ENCODE measurements at regions not wholly inside any gene's neighbourhood (a gene's known extent, or its start where the extent isn't known, plus 50 kb on each side); places are given as distances from the start of the nearest gene placed in this dataset.

GRCh38 chr1:214188835-214189234 is 92.1 kb upstream of the SMYD2 start (continued):
- no peak for TF ChIP-seq ZNF512 (CRISPR knock-in tag; IDR thresholded peaks at IDR 0.05; ENCODE audit: borderline replicate concordance)

GRCh38 chr1:214192825-214193643 is 87.9 kb upstream of the SMYD2 start:
- H3K4me3 Mint-ChIP-seq: no peak overlapping the region
- peaks cover 13% of the 10 kb centered on the region for H3K27me3 Mint-ChIP-seq (ENCODE audit: low read depth)
- H3K27ac Mint-ChIP-seq: no peak overlapping the region
- H3K36me3 Mint-ChIP-seq: no peaks in the 10 kb centered on the region
- H3K9me3 Mint-ChIP-seq: no peaks in the 10 kb centered on the region
- ChIA-PET CTCF (interaction anchor here (1.1 kb wide), 2 partner anchors 18 to 139 kb away, joined by 4 to 6 read pairs; no protein-coding TSS in a partner anchor), POLR2A (no interaction called here)
- DNase-seq (ENCODE audit: low spot score) (no peak), ATAC-seq (peak; percentile 61)
- H3K4me1 Mint-ChIP-seq: peaks cover 18% of the 10 kb centered on the region
- TF ChIP-seq CDX4 (CRISPR knock-in tag; IDR thresholded peaks at IDR 0.05; ENCODE audit: borderline replicate concordance): no peak
- TF ChIP-seq SOX15 (CRISPR knock-in tag; IDR thresholded peaks at IDR 0.05): no peak
- TF ChIP-seq ZNF281 (CRISPR knock-in tag; IDR thresholded peaks at IDR 0.05): no peak
- TF ChIP-seq ATF6 (CRISPR knock-in tag; IDR thresholded peaks at IDR 0.05): no peak
- no peak for TF ChIP-seq TP53 (CRISPR knock-in tag; IDR thresholded peaks at IDR 0.05)
- TF ChIP-seq HMGA2 (CRISPR knock-in tag; IDR thresholded peaks at IDR 0.05): no peak
- TF ChIP-seq FOXP4 (CRISPR knock-in tag; IDR thresholded peaks at IDR 0.05): no peak
- no peak for TF ChIP-seq IRF2 (CRISPR knock-in tag; IDR thresholded peaks at IDR 0.05; ENCODE audit: borderline replicate concordance, low read depth)
- no peak for TF ChIP-seq ZNF396 (CRISPR knock-in tag; IDR thresholded peaks at IDR 0.05; ENCODE audit: borderline replicate concordance)
- TF ChIP-seq CREB1 (CRISPR knock-in tag; IDR thresholded peaks at IDR 0.05): no peak
- TF ChIP-seq ZNF317 (CRISPR knock-in tag; IDR thresholded peaks at IDR 0.05; ENCODE audit: borderline replicate concordance, low read depth): no peak
- no peak for TF ChIP-seq MXD4 (CRISPR knock-in tag; IDR thresholded peaks at IDR 0.05; ENCODE audit: borderline replicate concordance)
- TF ChIP-seq TEAD4 (CRISPR knock-in tag; IDR thresholded peaks at IDR 0.05): no peak
- TF ChIP-seq NR2C2 (CRISPR knock-in tag; IDR thresholded peaks at IDR 0.05): no peak
- no peak for TF ChIP-seq ZNF263 (CRISPR knock-in tag; IDR thresholded peaks at IDR 0.05; ENCODE audit: low read depth)
- no peak for TF ChIP-seq CBFB (CRISPR knock-in tag; IDR thresholded peaks at IDR 0.05; ENCODE audit: low read depth)
- TF ChIP-seq E2F5 (CRISPR knock-in tag; IDR thresholded peaks at IDR 0.05): no peak
- no peak for TF ChIP-seq ZNF138 (CRISPR knock-in tag; conservative IDR thresholded peaks at IDR 0.05)
- TF ChIP-seq ZMAT4 (CRISPR knock-in tag; IDR thresholded peaks at IDR 0.05): no peak
- TF ChIP-seq ESRRA (CRISPR knock-in tag; IDR thresholded peaks at IDR 0.05; ENCODE audit: borderline replicate concordance): no peak

Measured in WTC11 (cell line).